SIG-M5 treated with dmso at 0.1 percent for 504 hours (cell line): ENCODE measurements at regions not wholly inside any gene's neighbourhood (a gene's known extent, or its start where the extent isn't known, plus 50 kb on each side); places are given as distances from the start of the nearest gene placed in this dataset.
"Not testable (repeated sequence)": the region's sequence is repeated elsewhere in the genome, so short reads cannot be mapped to it uniquely, and the experiment has no call there.

Experiments
- DNase-seq: peaks from one replicate; lab custom pipeline; 2025; ENCODE audit not compliant: unreplicated experiment; lab: John Stamatoyannopoulos, UW

DNA sequence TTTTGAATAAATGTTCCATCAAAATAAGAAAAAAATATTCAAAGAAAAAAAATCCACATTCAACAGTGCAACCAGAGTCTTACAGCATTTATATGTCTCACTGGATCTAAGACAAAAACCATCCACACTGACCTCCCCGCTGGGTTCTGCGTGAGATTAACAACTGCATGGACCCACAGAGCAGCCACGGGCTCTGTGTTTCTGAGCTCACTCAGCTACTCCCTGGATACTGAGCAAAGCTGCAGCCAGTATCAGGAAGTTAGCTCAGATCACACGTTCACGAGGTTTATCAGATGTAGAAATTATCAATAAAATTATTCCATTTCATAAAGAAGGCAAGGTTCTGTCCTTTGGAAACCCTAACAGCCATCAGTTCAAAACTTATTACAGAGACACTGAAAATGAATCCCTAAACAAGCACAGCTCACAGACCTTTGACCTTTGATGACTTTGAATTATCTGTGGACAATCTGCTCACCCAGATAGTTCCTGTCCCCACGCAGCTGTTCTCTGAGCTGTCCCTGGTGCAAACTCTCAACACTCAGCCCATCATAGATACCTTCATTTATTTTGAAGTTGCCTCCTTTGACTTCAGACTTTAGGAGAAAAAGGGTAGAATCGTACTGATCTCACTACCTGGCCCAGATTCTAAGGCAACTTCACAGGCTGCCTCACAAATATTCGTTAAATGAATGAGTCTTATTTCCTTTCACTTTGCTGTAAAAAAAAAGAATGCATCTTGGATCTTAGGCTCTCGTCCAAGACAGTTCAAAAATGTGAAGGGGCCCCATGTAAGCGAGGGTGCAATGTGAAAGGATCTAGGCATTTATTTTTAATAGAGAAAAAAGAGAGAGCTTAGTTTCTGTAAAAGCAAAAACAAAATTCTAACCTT lies 67.7 kb upstream of the SVIL start:
- no peak for DNase-seq

DNA sequence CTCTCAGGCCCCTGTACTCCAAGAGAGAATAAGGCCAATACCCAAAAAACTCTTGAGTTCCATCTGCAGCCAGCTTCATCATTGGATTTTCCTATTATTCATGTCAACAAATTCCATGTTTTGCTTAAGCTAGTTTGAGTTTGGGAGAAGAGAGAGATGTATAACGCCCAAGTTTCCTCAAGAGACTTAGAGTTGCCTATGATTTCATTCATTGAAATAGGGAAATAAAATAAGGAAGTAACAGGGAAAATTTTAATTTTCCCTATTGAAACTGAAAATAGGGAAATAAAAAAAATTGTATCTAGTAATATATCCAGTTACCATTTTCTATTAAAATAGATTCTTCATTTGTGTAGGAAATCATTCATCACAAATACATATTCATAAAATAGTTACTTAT lies 66.5 kb upstream of the SVIL start:
- DNase-seq: no peak

DNA sequence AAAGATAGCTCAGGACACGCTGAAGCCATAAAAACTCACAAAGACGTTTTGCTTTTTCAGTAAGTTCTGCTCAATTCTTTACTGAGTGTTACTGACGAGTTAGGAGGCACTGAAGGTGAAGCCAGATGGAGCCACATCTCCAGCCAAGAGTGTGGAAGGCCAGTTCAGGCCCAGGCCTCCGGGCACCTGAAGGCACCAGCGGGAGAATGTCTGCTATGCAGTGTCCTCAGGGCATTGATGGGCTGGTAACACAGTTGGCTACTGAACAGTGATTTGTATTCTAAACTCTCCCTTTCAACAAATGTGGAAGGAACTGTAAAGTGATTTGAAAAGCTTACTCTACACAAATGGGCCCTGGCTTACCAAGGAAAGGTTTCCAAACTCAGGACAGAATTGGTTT lies 64.8 kb upstream of the SVIL start:
- DNase-seq: peak; percentile 6

DNA sequence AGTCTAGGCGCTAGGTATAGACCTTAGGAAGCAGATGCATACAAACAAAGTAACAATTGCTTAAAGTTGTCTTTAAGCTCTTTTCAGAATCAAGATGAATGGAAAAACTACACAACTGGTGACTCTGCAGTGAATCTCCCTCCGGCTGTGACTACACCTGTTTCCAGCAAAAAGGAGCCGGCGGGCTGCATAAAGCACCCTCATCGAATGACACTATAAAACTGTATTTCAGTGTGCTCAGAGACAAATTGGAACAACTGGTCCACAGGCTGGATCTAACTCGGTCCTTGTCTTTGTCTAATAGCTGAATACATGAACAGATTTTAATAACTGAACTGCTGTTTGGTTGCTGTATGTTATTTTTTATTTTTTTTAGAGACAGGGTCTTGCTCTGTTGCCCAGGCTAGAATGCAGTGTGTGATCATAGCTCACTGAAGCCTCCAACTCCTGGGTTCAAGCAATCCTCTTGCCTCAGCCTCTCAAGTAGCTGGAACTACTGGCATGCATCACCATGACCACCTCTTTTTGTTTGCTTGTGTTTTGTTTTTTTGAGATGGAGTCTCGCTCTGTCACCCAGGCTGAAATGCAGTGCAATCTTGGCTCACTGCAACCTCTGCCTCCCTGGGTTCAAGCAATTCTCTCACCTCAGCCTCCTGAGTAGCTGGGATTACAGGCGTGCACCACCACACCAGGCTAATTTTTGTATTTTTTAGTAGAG lies 64.2 kb upstream of the SVIL start:
- DNase-seq: no peak

DNA sequence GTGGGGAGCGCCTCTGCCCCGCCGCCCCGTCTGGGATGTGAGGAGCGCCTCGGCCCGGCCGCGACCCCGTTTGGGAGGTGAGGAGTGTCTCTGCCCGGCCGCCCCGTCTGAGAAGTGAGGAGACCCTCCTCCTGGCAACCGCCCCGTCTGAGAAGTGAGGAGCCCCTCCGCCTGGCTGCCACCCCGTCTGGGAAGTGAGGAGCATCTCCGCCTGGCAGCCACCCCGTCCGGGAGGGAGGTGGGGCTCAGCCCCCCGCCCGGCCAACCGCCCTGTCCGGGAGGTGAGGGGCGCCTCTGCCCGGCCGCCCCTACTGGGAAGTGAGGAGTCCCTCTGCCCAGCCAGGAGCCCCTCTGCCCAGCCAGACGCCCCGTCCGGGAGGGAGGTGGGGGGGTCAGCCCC lies 61.8 kb upstream of the SVIL start:
- not testable (repeated sequence) for DNase-seq

DNA sequence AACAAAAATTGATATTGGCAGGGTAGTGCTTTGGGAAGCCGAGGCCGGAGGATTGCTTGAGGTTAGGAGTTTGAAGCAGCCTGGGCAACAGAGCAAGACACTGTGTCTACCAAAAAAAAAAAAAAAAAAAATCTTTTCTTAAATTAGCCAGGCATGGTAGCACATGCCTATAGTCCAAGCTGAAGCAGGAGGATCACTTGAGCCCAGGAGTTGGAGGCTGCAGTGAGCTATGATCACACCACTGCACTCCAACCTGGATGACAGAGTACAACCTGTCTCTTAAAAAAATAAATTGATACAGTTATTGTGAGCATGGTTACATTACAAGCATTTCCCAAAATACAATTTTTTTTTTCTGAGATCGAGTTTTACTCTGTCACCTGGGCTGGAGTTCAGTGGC lies 59.4 kb upstream of the SVIL start:
- DNase-seq: no peak

DNA sequence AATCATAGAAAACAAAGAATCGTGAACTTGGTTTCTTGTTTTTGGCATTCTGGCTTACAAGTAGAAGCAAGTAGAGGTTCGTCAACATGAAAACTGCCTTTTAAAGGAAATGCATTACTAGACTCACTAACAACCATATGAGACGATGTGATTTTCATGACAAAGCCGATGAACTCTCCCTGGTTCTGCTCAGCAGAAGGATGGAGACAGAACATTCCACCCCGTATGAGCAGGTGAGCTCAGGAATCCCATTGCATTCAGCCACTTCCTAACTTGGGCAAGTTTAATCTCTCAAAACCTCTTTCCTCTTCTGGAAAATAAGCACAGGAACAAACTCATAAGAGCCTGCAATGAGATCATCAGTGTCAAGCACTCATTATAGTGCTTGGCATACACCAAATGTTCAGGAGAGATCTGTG lies 57.4 kb upstream of the SVIL start:
- DNase-seq: no peak

DNA sequence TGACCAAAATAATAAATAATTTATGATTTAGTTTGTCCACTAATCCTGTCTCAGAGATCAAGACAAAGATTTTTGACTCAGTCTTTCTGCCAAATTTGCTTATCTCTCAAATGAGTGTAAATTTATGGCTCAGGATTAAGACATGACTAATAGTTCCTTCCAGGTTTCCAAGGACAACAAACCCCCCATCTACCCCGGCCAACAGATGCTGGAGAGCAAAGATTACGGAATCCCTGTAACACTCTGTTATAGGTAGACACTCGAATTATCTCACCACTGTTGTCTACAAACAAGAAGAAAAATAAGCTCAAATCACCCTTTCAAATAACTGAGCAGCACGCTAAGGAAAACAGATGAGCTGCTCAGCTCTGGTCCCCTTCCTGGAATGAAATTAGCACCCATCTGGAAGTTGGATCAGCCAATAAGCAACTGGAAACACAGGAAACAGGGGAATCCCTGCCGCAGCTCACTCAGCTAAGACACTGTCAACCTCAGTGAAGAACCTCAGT lies 56.8 kb upstream of the SVIL start:
- DNase-seq: no peak

DNA sequence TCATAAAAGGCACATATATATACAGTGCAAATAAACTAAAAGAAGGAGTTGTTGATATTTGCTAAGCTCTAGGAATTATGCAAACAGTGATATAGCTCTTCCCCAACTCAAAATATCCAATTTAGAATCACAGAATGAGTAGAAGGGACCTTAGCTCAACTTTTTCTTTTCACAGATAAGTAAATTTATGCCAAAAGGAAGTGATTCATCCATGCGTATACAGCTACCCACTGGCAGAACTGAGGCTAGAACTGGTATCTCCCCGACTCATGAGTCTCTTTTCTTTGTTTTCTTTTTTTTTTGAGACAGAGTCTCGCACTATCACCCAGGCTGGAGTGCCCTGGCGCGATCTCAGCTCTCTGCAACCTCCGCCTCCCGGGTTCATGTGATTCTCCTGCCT lies 54.2 kb upstream of the SVIL start:
- peak; percentile 44 for DNase-seq

DNA sequence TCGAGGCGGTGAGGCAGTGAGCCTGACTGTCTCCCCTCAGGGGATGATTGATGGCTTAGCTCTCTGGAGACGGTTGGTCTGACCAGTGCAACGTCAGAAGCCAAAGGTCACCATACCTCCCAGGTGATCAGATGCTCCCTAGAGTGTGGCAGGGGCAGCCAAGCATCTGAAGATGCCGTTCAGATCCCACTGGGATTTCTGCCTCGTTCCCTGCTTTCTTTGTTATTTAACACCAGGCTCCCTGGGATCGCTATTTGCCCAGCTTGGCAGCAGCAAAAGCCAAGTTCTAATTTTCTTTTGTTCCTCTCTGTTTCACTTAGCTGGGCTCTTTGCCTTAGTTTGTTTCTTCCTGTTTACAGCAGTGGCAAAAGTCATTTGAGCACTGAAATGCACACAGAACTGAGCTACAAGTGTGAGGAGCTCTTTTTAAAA lies 53.5 kb upstream of the SVIL start:
- DNase-seq: no peak

DNA sequence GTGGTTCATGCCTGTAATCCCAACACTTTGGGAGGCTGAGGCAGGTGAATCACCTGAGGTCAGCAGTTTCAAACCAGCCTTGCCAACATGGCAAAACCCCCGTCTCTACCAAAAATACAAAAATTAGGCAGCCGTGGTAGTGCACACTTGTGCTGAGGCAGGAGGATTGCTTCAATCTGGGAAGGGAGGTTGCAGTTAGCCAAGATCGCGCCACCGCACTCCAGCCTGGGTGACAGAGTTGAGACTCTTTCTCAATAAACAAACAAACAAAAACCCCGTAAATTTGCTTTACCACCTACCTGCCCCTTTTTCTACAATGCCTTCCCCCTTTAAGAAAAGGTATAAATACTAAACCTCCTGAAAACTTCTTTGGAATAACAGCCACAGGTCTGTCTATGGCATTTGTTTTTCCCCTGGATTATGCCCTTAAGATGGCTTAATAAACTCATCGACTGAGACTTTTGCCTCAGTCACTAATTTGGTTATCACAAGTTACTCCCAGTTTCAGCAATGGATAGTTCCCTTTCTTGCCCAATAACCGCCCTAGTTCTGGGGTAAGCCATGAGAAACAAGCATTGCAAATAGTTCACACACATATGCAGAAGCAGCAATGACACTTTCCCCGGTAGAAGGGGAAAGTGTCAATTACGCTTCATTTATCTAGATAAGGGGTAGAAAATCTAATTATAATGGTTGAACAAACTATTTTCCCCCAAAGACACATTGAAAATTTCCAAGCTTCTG lies 52.8 kb upstream of the SVIL start:
- DNase-seq: peak; percentile 82

DNA sequence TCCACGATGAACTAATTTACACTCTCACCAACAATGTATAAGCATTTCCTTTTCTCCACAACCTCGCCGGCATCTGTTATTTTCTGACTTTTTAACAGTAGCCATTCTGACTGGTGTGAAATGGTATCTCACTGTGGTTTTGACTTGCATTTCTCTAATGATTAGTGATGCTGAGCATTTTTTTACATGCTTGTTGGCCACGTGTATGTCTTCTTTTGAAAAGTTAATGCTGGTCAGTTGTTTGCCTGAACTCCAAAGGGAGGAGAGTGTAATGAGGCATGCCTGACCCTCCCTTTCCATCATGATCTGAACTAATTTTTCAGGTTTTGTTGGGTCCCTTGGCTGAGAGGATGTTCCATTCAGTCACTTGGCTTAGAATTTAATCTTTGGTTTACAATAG lies 50.7 kb upstream of the SVIL start:
- no peak for DNase-seq
